Tibial nerve (tissue), 4 donors: ENCODE measurements at regions not wholly inside any gene's neighbourhood (a gene's known extent, or its start where the extent isn't known, plus 50 kb on each side); places are given as distances from the start of the nearest gene placed in this dataset.
"Not testable (repeated sequence)": the region's sequence is repeated elsewhere in the genome, so short reads cannot be mapped to it uniquely, and the experiment has no call there.

Source experiments
- CTCF ChIP-seq, 5 experiments: fragments of 200-600 bp in 3 of 5; fragments of 450-650 bp in 2 of 5; sonication (generic) in 3 of 5; IDR thresholded peaks; one replicate each; pipeline ENCODE4 v1.5.1; 2016 to 2019; ENCODE audit warnings: antibody characterized with exemption in 5 of 5, mild to moderate bottlenecking in 3 of 5, moderate library complexity in 2 of 5
- EP300 ChIP-seq, 2 donors: sonication (generic); formaldehyde crosslinking; IDR thresholded peaks; one replicate each; pipeline ENCODE4 v1.6.1; 2017; ENCODE audit warnings: antibody characterized with exemption in 2 of 2, mild to moderate bottlenecking in 1 of 2
- POLR2A ChIP-seq, 2 donors: fragments of 450-650 bp; IDR thresholded peaks; one replicate each; pipeline ENCODE4 v1.6.1; 2017; ENCODE audit warnings: antibody characterized with exemption in 2 of 2, mild to moderate bottlenecking in 2 of 2, moderate library complexity in 2 of 2

- TF ChIP-seq CTCF, POLR2A, EP300 (IDR thresholded peaks at IDR 0.05): not testable (repeated sequence)
Observed at GRCh38 chr2:87587934-87588333, 160.0 kb upstream of the PLGLB2 start.
